OCI-LY3 (cell line): ENCODE measurements at regions not wholly inside any gene's neighbourhood (a gene's known extent, or its start where the extent isn't known, plus 50 kb on each side); places are given as distances from the start of the nearest gene placed in this dataset.

ENCODE experiments used
- CTCF ChIP-seq: fragments of 200-600, 300-600 bp; sonication (generic); IDR thresholded peaks from 2 replicates; pipeline ENCODE4 v1.5.1; 2014; ENCODE audit warnings: antibody characterized with exemption, low read length, low read depth
- EZH2phosphoT487 ChIP-seq: fragments of 200-600 bp; shearing (Covaris generic); IDR thresholded peaks from 2 replicates; pipeline ENCODE4 v1.6.1; 2018; ENCODE audit warnings: antibody characterized with exemption, mixed run types, low read depth

- TF ChIP-seq CTCF (peak; percentile 40), EZH2phosphoT487 (no peak)
These were observed 128.5 kb upstream of the RAB12 start for GRCh38 chr18:8480506-8481328.
